ENCODE measurements at regions not wholly inside any gene's neighbourhood (a gene's known extent, or its start where the extent isn't known, plus 50 kb on each side); places are given as distances from the start of the nearest gene placed in this dataset.
"Not testable (repeated sequence)": the region's sequence is repeated elsewhere in the genome, so short reads cannot be mapped to it uniquely, and the experiment has no call there.

DNA sequence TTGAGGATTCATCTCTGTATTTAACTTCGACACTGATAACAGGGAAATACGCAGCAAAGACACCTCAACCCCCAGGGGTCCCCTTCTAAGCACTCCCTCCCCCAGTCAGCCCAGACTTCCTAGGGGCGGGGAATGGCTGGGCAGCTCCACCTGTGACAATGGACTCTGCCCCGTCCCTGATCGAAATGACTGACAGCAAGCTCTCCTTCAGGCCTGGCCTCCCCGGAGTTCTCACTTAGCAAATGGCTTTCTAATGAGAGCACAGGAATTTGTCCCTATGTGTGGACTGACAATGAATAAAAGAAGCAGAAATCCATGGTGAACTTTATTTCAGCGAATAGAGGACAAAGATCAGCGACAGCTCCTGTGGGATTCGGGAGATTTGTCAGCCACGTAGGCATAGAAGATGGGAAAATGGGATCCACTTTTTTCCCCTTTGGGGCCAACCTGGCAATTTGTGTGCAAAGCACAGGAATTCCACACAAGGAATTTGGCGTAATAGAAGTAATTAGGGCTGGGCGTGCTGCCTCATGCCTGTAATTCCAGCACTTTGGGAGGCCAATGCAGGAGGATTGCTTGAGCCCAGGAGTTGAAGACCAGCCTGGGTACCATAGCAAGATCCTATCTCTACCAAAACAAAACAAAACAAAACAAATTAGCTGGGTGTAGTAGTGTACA, 63.8 kb downstream of the TNFAIP2 start:
- DNase-seq = no peak

DNA sequence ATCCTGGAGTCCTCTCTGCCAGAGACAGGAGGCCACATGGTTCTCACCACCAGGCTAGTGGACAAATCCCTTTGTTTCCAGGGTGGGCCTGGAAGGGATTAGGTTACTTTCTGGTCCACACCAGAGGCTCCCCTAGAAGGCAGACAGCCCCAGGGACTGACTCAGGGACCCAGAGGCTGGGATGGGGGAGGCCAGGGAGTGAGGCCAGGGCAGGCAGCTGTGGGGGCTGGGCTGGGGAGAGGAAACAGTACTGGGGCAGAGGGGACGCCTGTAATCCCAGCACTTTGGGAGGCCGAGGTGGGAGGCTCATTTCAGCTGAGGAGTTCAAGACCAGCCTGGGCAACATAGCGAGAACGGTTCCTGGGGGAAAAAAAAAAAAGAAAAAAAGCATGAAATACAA, 64.7 kb downstream of the TNFAIP2 start:
- DNase-seq = no peak

DNA sequence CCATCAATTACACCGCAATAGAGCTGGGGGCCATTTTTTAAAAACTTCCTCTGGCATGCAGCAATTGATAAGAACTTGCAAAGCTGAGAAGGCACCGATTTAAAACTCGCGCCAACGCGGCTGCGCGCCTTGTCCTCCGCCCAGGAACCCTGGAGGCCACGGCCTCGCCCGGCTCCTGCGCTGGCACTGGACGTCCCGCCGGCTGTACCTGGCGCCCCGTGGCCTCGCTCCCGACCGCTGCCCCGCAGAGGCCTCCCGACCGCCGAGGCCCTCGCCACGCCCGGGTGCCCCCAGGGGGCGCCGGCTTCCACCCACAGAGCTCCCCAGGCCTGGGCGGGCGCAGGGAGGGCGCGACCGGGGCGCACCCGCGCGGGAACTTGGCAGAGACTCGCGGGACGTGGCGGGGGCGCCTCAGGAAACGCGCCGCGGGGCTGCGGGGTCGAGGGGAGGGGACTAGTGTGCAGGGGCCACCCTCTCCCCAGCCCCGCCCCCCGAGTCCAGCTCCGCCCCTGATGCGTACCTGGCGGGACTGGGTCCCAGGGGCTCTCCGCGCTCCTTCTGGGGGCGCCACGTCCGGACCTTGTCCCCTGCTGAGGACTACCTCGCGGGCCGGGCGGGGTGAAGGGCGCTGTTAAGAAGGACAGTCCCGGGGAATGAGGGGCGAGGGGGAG, 65.7 kb downstream of the TNFAIP2 start:
- peak; percentile 11 for DNase-seq

DNA sequence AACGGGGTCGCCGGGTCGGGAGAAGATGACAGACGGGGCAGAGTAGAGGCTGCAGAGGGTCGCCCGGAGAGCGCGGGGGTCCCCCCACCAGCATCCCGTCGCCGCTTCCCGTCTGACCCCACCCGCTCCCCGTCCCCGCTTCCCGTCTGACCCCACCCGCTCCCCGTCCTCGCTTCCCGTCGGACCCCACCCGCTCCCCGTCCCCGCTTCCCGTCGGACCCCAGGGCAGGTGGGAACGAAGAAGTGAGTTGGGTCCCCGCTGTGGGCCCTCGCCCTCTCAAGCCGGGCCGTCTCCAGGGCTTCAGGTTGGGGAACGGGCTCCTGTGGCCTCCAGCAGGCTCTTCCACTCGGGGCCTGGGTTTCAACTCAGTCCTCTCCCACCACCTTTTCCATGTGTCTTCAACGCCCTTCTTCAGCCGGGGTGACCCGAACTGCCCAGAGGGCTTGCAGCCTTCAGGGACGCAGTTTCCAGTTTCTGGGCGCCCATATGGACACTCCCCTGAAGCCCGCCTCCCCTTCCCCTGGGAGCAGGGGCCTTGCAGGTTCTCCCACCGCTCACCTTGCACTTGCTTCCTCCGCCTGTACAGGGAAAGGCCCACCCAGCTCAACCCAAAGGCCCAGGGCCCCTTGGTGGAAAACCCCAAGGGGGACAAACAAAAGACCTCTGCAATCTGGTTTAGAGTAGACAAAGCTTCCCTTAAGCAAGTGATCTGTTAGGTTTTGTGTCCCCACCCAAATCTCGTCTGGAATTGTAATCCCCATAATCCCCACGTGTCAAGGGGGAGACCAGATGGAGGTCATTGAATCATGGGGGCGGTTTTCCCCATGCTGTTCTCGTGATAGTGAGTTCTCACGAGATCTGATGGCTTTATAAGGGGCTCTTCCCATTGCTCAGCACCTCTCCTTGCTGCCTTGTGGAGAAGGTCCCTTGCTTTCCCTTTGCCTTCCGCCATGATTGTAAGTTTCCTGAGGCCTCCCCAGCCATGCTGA, 66.5 kb downstream of the TNFAIP2 start:
- DNase-seq = no peak

DNA sequence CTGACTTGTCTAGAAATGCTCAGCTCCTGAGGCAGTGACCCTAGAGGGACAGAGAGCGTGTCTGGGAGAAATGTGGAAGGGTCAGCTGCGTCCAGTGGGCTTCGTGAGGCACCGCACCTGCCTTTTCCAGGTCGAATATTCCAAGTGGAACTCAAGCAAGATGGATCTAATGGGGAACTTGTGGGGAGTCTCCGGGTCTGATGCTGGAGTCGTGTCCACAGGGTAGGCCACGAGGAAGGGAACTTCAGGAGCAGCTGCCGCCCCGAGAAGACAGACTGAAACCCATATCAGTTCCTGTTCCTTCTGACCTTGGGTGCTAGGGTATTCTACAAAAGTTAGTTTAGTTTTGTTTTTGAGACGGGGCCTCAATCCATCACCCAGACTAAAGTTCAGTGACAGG, 67.5 kb downstream of the TNFAIP2 start:
- DNase-seq = no peak

DNA sequence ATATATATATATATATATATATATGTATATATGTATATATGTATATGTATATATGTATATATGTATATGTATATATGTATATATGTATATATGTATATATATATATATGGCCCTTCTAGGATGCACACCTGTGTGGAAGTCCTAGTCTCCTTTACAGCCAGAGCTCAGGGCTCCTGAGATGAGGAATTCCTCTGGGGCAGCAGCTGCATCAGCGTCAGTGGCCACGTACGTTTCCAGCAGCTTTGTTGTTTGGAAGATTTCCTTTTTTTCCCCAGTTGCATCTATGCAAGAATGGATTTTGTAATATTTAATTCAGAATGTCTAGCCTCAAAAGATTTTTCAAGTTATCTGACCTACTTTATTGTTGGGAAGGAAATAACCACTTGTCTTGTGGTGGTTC, 68.6 kb downstream of the TNFAIP2 start:
- no peak for DNase-seq

DNA sequence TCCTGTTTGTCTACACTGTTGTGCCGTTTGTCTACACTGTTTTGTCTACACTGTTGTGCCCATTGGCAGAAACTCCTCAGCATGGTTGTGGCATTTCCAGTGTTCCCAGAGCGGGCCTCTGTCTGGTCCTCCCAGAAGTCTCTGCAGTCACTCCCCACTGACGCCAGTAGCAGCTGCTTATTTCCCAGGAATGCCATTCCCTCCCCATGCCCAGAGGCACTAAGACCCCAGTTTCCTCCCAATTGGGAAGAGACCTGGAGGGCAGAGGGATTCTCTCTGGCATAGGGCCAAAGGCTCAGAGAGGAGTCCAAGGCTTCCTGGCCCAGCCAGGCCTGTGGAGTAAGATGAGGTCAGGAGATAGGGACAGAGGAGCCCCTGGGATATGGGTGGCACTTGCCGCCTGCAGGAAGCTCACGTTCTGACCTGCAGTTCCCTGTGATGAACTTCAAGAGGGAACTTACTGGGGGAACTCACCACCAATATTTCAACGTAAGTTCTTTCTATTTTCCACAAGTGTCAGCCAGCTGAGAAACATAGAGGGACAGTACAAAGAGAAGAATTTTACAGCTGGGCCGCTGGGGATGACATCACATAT, 69.1 kb downstream of the TNFAIP2 start:
- DNase-seq = no peak

DNA sequence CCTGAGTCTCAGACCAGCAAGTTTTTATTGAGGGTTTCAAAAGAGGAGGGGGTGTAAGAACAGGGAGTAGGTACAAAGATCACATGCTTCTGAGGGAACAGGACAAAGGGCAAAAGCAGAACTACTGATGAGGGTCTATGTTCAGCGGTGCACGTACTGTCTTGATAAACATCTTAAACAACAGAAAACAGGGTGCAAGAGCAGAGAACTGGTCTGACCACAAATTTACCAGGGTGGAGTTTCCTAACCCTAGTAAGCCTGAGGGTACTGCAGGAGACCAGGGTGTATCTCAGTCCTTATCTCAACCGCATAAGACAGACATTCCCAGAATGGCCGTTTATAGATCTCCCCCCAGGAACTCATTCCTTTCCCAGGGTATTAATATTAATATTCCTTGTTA, 69.6 kb downstream of the TNFAIP2 start:
- not testable (repeated sequence) for DNase-seq

DNA sequence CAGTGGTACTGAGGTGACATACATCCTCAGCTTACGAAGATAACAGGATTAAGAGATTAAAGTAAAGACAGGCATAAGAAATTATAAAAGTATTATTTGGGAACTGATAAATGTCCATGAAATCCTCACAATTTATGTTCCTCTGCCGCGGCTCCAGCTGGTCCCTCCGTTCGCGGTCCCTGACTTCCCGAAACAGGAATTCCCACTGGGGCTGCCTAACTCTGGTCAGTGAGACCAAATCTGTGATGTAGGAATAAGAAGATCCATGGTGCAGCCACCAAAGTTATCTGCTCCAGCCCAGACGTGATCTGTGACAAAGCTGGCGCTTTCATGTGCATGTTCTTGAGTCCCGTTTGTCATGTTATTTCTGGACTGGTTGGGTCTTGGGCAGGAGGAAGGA, 70.2 kb downstream of the TNFAIP2 start:
- DNase-seq = not testable (repeated sequence)

DNA sequence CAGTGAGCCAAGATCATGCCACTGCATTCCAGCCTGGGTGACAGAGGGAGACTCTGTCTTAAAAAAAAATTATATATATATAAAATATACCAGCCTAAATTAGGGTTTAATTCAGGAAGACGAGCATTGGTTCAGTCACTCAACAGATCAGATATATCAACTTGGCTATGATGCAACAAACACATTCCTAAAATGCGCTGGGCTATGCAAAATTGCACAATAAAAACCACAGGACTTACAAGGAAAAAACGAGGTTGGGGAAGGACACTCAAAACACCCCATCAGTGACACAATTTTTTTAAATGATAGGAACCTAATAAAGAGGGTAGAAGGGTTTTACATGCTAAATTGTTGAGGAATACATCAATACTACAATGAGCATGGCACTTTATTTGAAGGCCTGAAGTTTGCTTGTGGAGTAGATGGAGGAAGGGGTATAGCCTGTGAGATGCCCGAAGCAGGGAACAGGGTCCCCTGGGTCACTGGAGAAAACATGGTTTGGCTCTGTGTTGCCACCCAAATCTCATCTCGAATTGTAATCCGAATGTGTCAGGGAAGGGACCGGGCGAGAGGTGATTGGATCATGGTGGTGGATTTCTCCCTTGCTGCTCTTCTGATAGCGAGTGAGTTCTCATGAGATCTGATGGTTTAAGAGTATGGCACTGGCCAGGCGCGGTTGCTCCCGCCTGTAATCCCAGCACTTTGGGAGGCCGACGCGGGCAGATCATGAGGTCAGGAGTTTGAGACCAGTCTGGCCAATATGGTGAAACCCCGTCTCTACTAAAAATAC, 71.2 kb downstream of the TNFAIP2 start:
- DNase-seq = no peak

DNA sequence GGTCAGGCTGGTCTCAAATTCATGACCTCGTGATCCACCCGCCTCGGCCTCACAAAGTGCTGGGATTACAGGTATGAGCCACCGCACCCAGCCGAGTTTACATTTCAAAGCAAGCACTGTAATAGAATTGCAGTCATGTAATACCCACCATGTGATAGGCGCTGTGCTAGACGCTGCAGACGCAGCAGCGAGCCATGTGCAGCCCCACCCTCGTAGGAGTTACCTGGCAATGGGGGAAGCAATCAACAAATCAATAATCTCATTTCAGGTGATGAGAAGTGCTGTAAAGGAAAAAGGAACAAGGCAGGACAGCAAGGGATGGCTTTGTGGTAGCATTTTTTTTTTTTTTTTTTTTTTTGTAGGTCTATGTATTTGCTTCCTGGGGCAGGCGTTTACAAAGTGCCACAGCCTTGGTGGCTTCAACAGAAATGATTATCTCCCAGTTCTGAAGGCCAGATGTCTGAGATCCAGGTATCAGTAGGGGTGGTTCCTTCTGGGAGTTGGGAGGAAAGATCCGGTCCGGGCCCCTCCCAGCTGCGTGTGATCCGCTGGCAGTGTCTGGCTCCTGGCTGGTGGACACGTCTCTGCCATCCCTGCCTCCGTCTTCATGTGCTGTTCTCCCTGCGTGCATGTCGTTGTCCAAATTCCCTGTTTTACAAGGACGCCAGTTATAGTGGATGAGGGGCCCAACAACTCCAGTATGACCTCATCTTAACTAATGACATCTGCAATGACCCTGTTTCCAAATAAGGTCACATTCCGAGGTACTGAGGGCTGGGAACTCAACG, 72.8 kb downstream of the TNFAIP2 start:
- DNase-seq = no peak

DNA sequence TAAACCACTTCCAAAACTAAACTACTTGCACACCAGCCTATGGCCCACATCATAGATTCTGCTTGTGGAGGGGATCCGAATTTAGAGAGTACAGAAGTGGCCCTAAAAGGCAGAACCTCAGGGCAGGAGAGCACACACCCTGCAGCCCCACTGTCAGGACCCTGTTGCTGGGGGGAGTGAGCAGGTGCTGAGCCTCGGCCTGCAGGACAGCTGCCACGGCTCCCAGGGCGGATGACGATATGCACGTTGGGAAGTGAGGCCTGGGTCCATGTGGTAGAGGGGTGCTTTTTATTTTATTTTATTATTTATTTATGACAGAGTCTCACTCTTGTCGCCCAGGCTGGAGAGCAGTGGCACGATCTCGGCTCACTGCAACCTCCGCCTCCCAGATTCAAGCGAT, 73.5 kb downstream of the TNFAIP2 start:
- no peak for DNase-seq

DNA sequence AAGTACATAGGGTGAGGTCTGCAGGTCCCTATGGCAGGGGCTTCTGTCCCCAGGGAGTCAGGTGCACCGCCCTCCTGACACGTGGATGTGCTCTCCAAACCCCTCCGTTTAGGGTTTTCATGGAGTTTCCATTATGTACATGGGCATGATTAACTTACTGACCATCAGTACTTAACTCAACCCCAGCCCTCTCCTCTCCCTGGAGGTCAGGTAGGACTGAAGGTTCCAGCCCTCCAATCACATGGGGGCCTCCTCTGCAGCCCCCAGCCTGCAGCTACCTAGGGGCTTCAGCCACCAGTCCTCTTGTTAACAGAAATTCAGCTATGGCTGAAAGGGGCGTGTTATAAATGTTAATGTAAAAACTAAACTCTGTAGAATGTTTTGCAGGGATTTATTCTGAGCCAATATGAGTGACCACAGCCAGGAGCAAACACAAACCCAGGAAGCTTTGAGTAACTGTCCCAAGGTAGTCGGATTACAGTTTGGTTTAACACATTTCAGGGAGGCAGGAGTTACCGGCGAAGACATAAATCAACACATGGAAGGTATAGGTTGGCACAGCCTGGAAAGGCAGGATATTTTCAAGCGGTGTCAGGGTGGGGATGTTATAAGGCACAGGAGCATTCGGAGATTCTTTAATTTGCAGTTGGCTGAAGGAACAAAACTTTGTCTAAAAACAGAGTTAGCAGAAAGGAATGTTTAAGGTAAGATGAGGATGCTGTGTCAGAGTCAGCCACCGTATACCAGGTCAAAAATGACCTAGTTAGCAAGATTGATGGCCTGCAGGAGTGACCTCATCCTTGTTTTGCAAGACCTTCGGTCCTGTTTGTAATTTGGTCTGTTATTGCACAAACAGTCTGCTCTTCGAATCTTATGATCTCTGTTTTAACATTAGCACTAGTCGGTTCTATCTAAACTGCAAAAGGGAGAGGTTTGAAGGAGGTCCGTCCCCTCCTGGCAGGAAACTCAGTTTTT, 75.2 kb downstream of the TNFAIP2 start:
- DNase-seq = no peak

DNA sequence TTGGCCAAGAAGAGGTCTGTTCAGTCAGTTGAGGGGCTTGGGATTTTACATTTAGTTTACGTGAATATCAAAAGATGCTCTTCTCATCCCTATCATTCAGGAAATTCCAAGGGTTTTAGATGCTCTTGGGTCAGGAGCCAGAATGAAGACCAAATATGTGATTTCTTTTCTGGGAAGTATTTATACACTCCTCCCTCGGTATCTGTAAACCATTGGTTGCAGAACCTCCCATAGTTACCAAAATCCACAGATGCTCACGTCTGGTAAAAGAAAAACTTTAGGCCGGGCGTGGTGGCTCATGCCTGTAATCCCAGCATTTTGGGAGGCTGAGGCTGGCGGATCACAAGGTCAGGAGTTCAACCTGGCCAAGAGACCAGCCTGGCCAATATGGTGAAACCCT, 75.9 kb downstream of the TNFAIP2 start:
- DNase-seq = no peak

DNA sequence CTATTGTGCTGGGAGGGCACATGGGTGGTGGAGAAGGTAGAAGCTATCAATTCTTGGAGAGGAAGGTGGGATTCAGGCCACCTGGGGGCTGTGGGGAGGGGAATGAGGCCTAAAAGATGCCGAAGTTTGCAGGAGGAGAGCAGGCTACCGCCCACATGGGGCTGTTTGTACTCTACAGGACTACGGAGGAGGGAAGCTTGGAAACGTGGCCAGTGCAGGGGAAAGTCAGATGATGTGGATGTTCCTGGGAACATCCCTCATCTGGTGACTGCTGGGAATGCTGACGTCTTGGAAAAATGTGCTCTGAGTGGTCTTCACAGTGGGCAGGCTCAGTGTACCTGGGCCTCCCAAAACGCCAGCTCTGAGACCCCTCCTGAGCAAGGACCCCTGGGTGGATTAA, 78.5 kb downstream of the TNFAIP2 start:
- no peak for DNase-seq

DNA sequence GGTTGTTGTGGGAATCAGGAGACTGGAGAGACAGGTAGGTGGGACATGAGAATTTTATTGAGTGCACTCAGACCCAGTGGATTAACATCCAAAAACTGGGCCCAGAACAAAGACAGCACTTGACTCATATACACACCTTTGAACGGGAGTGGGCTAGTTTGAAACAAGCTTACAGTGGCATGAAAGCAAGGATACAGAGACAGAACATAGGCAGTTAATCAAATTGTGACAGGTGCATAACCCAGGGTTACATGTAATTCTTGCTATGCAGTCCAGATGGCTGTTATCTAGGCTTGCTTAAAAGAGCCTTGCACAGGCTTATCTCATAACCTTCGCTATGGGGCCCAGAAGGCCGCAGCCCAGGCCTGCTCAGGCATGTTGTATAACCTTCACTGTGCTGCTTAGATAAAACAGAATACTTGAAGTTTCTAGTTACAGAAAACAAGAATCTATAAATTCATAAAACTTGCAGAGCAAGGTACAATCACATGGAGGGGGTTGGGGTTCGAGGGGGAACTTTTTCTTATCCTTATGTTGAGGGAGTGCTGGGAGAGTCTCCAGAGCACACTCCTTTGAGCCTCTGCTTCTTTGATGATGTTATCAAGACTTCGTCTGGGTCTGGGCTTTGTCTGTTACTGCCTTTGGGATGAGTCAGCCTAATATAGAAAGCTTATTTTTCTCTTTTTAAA, 81.7 kb downstream of the TNFAIP2 start:
- no peak for DNase-seq

DNA sequence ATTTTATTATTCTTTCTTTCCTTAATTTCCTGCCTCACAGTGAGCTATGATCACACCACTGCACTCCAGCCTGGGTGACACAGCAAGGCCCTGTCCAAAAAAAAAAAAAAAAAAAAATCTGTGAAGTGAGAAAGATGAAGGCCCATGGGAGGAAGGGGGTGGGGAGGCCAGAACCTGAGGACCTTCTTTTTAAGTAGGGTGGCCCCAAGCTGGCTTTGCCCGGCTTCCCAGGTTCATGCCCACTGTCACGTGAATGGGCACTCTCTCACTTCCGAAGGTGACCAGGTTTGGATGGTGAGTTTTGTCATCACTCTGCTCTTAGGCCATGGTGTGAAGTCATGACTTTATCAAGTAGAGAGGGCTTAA, 82.3 kb downstream of the TNFAIP2 start:
- no peak for DNase-seq

DNA sequence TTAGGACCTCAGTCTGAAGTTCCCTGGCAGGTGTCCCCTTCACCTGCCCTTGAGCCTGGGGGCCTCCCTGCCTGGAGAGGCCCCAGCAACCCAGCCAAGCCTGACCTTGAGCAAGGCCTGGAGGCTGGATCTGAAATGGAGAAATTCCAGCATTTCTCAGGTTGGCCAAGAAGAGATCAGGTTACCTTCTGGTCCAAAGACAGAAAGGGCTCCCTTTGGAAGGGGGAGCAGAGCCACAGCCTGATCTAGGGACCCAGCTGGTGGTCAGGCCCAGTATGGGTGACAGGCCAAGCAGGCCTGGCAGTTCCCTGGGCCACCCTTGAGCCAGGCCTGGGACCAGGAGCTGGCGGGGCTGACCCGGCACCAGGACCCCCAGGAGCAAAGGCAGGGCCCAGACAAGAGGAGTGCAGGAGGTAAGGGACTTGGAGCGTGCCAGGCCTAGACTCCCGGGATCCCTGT, 82.8 kb downstream of the TNFAIP2 start:
- DNase-seq = no peak

DNA sequence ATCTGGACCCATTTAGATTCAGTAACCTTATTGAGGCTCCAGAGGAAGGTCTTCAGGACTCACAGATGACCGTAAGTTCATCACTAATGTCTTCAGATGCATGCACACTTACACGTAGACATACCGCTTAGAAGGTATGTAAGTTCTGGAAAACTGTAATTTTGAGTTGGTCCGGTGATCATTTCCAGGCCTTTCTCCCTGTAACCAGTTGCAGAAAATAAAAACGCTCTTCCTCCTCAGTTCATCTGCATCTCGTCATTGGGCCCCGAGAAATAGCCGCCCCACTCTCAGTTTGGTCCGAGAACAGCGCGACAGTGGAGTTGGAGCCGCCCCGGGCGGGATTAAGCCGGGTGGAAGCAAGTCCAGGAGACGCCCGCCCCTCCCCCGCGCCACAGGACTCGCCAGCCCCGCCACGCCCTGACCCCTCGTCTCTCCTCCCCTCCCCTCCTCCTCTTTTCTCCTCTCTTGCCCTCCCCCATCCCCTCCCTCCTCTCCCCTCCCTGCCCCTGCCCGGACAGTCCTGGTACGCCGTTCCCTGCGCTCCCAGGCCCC, 83.7 kb downstream of the TNFAIP2 start:
- DNase-seq = no peak
